Keratinocyte (primary cell): ENCODE measurements at regions not wholly inside any gene's neighbourhood (a gene's known extent, or its start where the extent isn't known, plus 50 kb on each side); places are given as distances from the start of the nearest gene placed in this dataset.

Source experiments
- EZH2 ChIP-seq: IDR thresholded peaks from one replicate; pipeline ENCODE4 v1.6.1; 2012; ENCODE audit warnings: inconsistent platforms, mild to moderate bottlenecking, low read length, moderate library complexity
- TF ChIP-seq, protein P1 (sequence below), 3 experiments: IDR thresholded peaks in 1 of 3; conservative IDR thresholded peaks in 1 of 3; optimal IDR thresholded peaks in 1 of 3; 2 replicates in 2 of 3; 3 replicates in 1 of 3; pipeline versions ENCODE3 to v1.5.1; 2011; ENCODE audit warnings: low read length in 3 of 3, mild to moderate bottlenecking in 3 of 3, moderate library complexity in 2 of 3, control low read depth in 1 of 3, inconsistent platforms in 1 of 3; ENCODE audit not compliant: insufficient read depth in 2 of 3; ENCODE audit errors: extremely low read depth in 1 of 3

DNA sequence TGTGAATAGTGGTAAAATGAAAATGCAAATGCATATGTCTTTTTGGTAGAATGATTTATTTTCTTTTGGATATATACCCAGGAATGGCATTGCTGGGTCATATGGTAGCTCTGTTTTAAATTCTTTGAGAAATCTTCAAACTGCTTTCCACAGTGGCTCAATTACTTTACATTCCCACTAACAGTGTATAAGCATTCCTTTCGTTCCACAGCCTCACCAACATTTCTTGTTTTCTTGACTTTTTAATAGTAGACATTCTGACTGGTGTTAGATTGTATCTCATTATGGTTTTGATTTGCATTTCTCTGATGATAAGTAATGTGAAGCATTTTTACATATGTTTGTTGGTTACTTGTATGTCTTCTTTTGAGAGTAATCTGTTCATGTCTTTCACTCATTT is 144.0 kb downstream of the SIM1 start:
- TF ChIP-seq, protein P1, sequence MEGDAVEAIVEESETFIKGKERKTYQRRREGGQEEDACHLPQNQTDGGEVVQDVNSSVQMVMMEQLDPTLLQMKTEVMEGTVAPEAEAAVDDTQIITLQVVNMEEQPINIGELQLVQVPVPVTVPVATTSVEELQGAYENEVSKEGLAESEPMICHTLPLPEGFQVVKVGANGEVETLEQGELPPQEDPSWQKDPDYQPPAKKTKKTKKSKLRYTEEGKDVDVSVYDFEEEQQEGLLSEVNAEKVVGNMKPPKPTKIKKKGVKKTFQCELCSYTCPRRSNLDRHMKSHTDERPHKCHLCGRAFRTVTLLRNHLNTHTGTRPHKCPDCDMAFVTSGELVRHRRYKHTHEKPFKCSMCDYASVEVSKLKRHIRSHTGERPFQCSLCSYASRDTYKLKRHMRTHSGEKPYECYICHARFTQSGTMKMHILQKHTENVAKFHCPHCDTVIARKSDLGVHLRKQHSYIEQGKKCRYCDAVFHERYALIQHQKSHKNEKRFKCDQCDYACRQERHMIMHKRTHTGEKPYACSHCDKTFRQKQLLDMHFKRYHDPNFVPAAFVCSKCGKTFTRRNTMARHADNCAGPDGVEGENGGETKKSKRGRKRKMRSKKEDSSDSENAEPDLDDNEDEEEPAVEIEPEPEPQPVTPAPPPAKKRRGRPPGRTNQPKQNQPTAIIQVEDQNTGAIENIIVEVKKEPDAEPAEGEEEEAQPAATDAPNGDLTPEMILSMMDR (optimal IDR thresholded peaks at IDR 0.05 in 1 of 3, IDR thresholded peaks at IDR 0.05 in 1 of 3, conservative IDR thresholded peaks at IDR 0.05 in 1 of 3; ENCODE audit: extremely low read depth in 1 of 3, insufficient read depth in 2 of 3, low read length in 3 of 3), result no peak
- no peak for TF ChIP-seq EZH2
